ENCODE measurements at regions not wholly inside any gene's neighbourhood (a gene's known extent, or its start where the extent isn't known, plus 50 kb on each side); places are given as distances from the start of the nearest gene placed in this dataset.

DNA sequence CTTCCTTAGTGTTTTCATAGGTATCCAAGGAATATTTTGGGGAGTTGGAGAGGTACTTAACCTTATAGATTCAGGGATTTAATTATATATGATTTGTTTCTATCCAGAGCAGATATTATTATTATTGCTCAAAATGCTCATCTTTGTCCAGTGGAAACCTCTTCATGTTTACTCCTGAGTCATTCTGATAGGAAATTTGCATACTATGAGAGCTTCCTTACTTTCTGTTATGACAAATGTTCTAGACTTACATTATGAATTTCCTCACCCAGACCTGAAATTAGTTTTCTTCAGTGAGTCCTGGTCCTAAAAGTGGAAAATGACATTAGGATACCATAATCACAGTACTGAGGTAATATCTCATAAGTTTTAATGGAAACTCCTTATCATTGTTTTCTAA, 57.5 kb upstream of the PLPPR5 start:
- Histone ChIP-seq H2BK120ac (ENCODE audit: low read depth, low read length, poor library complexity, severe bottlenecking) (no peak overlapping the region), H4K91ac (ENCODE audit: insufficient read length, low read depth, low read length) (no peak overlapping the region), H3K23ac (ENCODE audit: insufficient read length, low read depth, low read length) (no peak overlapping the region), H3K9ac (ENCODE audit: extremely low read depth, insufficient read length, low read length) (no peak overlapping the region), H3K27ac (ENCODE audit: insufficient read length, low read depth, low read length) (no peak overlapping the region), H2BK15ac (ENCODE audit: low read depth, low read length) (no peak overlapping the region), H2BK12ac (ENCODE audit: insufficient read length, low read depth, low read length) (no peak overlapping the region), H4K5ac (ENCODE audit: insufficient read length, low read depth, low read length) (no peak overlapping the region), H3T11ph (ENCODE audit: low read length) (no peak overlapping the region), H4K8ac (replicated peaks; ENCODE audit: insufficient read length, low read depth, low read length) (no peak overlapping the region), H2AK5ac (ENCODE audit: insufficient read length, low read length) (no peak overlapping the region), H3K79me2 (ENCODE audit: insufficient read depth, low read length) (no peaks in the 10 kb centered on the region), H3K4ac (ENCODE audit: low read depth, low read length) (no peak overlapping the region), H3K4me2 (ENCODE audit: insufficient read depth, insufficient read length, low read length) (no peak overlapping the region), H4K20me1 (ENCODE audit: control insufficient read depth, insufficient read depth, insufficient read length) (no peaks in the 10 kb centered on the region), H2BK20ac (ENCODE audit: low read depth, low read length, poor library complexity, severe bottlenecking) (no peak overlapping the region), H3K56ac (ENCODE audit: insufficient read length, low read depth, low read length) (no peak overlapping the region), H3K18ac (ENCODE audit: insufficient read length, low read depth, low read length) (no peak overlapping the region), H2AFZ (ENCODE audit: low read length) (no peak overlapping the region), H3K9me3 (ENCODE audit: control insufficient read depth, low read depth, low read length) (no peaks in the 10 kb centered on the region), H3K27me3 (ENCODE audit: insufficient read depth, low read length) (no peaks in the 10 kb centered on the region), H3K23me2 (ENCODE audit: insufficient read length, low read depth, low read length, poor library complexity, severe bottlenecking) (no peaks in the 10 kb centered on the region), H3K79me1 (ENCODE audit: insufficient read depth, low read depth, low read length, poor library complexity, severe bottlenecking) (no peaks in the 10 kb centered on the region), H3K4me1 (ENCODE audit: insufficient read depth, low read length) (no peaks in the 10 kb centered on the region), H3K14ac (ENCODE audit: insufficient read depth, low read length) (no peak overlapping the region), H2BK5ac (ENCODE audit: insufficient read length, low read length) (no peak overlapping the region)
- no peak for DNase-seq
- no peaks in the 10 kb centered on the region for H3K27me3 Mint-ChIP-seq (ENCODE audit: low read depth)
- no peaks in the 10 kb centered on the region for H3K4me1 Mint-ChIP-seq
- H3K4me3 Mint-ChIP-seq = no peak overlapping the region
- TF ChIP-seq, protein P1, sequence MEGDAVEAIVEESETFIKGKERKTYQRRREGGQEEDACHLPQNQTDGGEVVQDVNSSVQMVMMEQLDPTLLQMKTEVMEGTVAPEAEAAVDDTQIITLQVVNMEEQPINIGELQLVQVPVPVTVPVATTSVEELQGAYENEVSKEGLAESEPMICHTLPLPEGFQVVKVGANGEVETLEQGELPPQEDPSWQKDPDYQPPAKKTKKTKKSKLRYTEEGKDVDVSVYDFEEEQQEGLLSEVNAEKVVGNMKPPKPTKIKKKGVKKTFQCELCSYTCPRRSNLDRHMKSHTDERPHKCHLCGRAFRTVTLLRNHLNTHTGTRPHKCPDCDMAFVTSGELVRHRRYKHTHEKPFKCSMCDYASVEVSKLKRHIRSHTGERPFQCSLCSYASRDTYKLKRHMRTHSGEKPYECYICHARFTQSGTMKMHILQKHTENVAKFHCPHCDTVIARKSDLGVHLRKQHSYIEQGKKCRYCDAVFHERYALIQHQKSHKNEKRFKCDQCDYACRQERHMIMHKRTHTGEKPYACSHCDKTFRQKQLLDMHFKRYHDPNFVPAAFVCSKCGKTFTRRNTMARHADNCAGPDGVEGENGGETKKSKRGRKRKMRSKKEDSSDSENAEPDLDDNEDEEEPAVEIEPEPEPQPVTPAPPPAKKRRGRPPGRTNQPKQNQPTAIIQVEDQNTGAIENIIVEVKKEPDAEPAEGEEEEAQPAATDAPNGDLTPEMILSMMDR (conservative IDR thresholded peaks at IDR 0.05) = no peak
- H3K36me3 Mint-ChIP-seq (ENCODE audit: insufficient read depth in 1 of 3, low read depth in 3 of 3) = no peaks in the 10 kb centered on the region
- no peak overlapping the region for H3K27ac Mint-ChIP-seq
- no peaks in the 10 kb centered on the region for H3K9me3 Mint-ChIP-seq

Data from H9 (cell line).